ENCODE measurements at regions not wholly inside any gene's neighbourhood (a gene's known extent, or its start where the extent isn't known, plus 50 kb on each side); places are given as distances from the start of the nearest gene placed in this dataset.

GRCh38 chr5:66518052-66518451 lies 78.1 kb upstream of the MAST4 start:
- TF ChIP-seq CTCF (IDR thresholded peaks at IDR 0.05) = no peak
- TF ChIP-seq POLR2A (IDR thresholded peaks at IDR 0.05) = no peak
- no peak for TF ChIP-seq EP300 (IDR thresholded peaks at IDR 0.05)

All from ovary (tissue), 3 donors.